CD14-positive monocyte (primary cell): ENCODE measurements at regions not wholly inside any gene's neighbourhood (a gene's known extent, or its start where the extent isn't known, plus 50 kb on each side); places are given as distances from the start of the nearest gene placed in this dataset.
"Not testable (repeated sequence)": the region's sequence is repeated elsewhere in the genome, so short reads cannot be mapped to it uniquely, and the experiment has no call there.

Source experiments
- DNase-seq, 3 donors: peaks; one replicate each; pipeline ENCODE4 v3.0.0-alpha.2; 2011 to 2022
- H2AFZ ChIP-seq: 2 replicates; pipeline ENCODE4 v1.6.0; 2012; ENCODE audit warnings: mild to moderate bottlenecking, low read depth, low read length, inconsistent platforms; ENCODE audit not compliant: insufficient read depth, poor library complexity, severe bottlenecking
- H3K27ac ChIP-seq, 2 donors: 1 replicate in 1 of 2; 2 replicates in 1 of 2; pipeline ENCODE4 v1.5.1; 2012 to 2013; ENCODE audit warnings: low read length in 2 of 2, control low read depth in 1 of 2, inconsistent platforms in 1 of 2, low read depth in 1 of 2, mild to moderate bottlenecking in 1 of 2
- H3K27me3 ChIP-seq, 2 donors: one replicate each; pipeline versions ENCODE4 v1.6.0 to v1.6.1; 2011 to 2013; ENCODE audit warnings: low read length in 2 of 2; ENCODE audit not compliant: control insufficient read depth in 2 of 2, insufficient read depth in 2 of 2
- H3K36me3 ChIP-seq, 2 donors: replicated peaks in 1 of 2; 1 replicate in 1 of 2; 2 replicates in 1 of 2; pipeline versions ENCODE4 v1.5.1 to v1.6.1; 2012 to 2013; ENCODE audit warnings: low read length in 2 of 2, control low read depth in 1 of 2, inconsistent platforms in 1 of 2, mild to moderate bottlenecking in 1 of 2; ENCODE audit not compliant: insufficient read depth in 2 of 2, control insufficient read depth in 1 of 2
- H3K4me1 ChIP-seq, 2 donors: 1 replicate in 1 of 2; 2 replicates in 1 of 2; pipeline versions ENCODE4 v1.5.1 to v1.6.1; 2012 to 2013; ENCODE audit warnings: low read length in 2 of 2, control low read depth in 1 of 2, inconsistent platforms in 1 of 2, mild to moderate bottlenecking in 1 of 2, moderate library complexity in 1 of 2; ENCODE audit not compliant: insufficient read depth in 2 of 2, control insufficient read depth in 1 of 2
- H3K4me2 ChIP-seq: replicated peaks from 2 replicates; pipeline ENCODE3; 2012; ENCODE audit warnings: low read length, moderate library complexity, mild to moderate bottlenecking; ENCODE audit not compliant: poor library complexity, severe bottlenecking; ENCODE audit errors: extremely low read depth
- H3K4me3 ChIP-seq, 3 experiments: fragments of 200-600 bp in 1 of 3; sonication (generic) in 1 of 3; replicated peaks in 1 of 3; 1 replicate in 2 of 3; 2 replicates in 1 of 3; pipeline ENCODE4 v1.5.1; 2011 to 2013; ENCODE audit warnings: low read length in 3 of 3, mild to moderate bottlenecking in 3 of 3, control low read depth in 2 of 3, low read depth in 2 of 3, inconsistent platforms in 1 of 3, moderate library complexity in 1 of 3
- H3K79me2 ChIP-seq: 2 replicates; pipeline ENCODE4 v1.6.0; 2012; ENCODE audit warnings: mild to moderate bottlenecking, control low read depth, inconsistent platforms, low read length, moderate library complexity; ENCODE audit not compliant: insufficient read depth
- H3K9ac ChIP-seq: 2 replicates; pipeline ENCODE4 v1.6.0; 2017; ENCODE audit warnings: low read length, mild to moderate bottlenecking; ENCODE audit not compliant: insufficient read depth, poor library complexity, severe bottlenecking
- H3K9me3 ChIP-seq, 2 donors: replicated peaks in 1 of 2; 1 replicate in 1 of 2; 2 replicates in 1 of 2; pipeline versions ENCODE4 v1.5.1 to v1.6.1; 2012 to 2013; ENCODE audit warnings: low read length in 2 of 2, control low read depth in 1 of 2; ENCODE audit not compliant: control insufficient read depth in 1 of 2, insufficient read depth in 1 of 2
- H4K20me1 ChIP-seq: 2 replicates; pipeline ENCODE4 v1.6.0; 2012; ENCODE audit warnings: mild to moderate bottlenecking, low read length, control low read depth, moderate library complexity; ENCODE audit not compliant: insufficient read depth
- H3K27ac Mint-ChIP-seq, 7 donors: one replicate each; pipeline ENCODE4 v1.8.0; 2020; ENCODE audit warnings: mild to moderate bottlenecking in 7 of 7, mixed read lengths in 7 of 7, moderate library complexity in 6 of 7, inconsistent platforms in 2 of 7
- H3K27me3 Mint-ChIP-seq, 3 donors: one replicate each; pipeline ENCODE4 v1.8.0; 2021 to 2022; ENCODE audit warnings: low read depth in 3 of 3, mild to moderate bottlenecking in 3 of 3, mixed read lengths in 3 of 3, moderate library complexity in 3 of 3, inconsistent platforms in 1 of 3
- H3K36me3 Mint-ChIP-seq, 2 donors: one replicate each; pipeline ENCODE4 v1.8.0; 2020; ENCODE audit warnings: mixed read lengths in 2 of 2, inconsistent platforms in 1 of 2, mild to moderate bottlenecking in 1 of 2
- H3K4me1 Mint-ChIP-seq: one replicate; pipeline ENCODE4 v1.8.0; 2020; ENCODE audit warnings: mild to moderate bottlenecking, mixed read lengths
- H3K4me3 Mint-ChIP-seq, 2 donors: one replicate each; pipeline ENCODE4 v1.8.0; 2020; ENCODE audit warnings: mild to moderate bottlenecking in 2 of 2, mixed read lengths in 2 of 2, moderate library complexity in 1 of 2
- H3K9me3 Mint-ChIP-seq, 7 donors: one replicate each; pipeline ENCODE4 v1.8.0; 2020 to 2022; ENCODE audit warnings: mixed read lengths in 7 of 7, mild to moderate bottlenecking in 6 of 7, moderate library complexity in 6 of 7, inconsistent platforms in 2 of 7
- WGBS: methylation state at CpG from one replicate; pipeline ENCODE4 v1.1.5; 2013; ENCODE audit warnings: missing lambda C conversion rate; ENCODE audit not compliant: insufficient coverage; 5-methylcytosine and 5-hydroxymethylcytosine counted together
- intact Hi-C, 2 donors: fragments of 100-400 bp; cut with micrococcal nuclease; formaldehyde crosslinking; loops; one replicate each; pipeline versions ENCODE4 v1.15.0 to v1.15.1; 2023
- TF ChIP-seq, protein P1 (sequence below): fragments of 200-600 bp; IDR thresholded peaks from one replicate; pipeline ENCODE4 v1.8.0; 2022; ENCODE audit warnings: antibody characterized with exemption, mild to moderate bottlenecking

DNA sequence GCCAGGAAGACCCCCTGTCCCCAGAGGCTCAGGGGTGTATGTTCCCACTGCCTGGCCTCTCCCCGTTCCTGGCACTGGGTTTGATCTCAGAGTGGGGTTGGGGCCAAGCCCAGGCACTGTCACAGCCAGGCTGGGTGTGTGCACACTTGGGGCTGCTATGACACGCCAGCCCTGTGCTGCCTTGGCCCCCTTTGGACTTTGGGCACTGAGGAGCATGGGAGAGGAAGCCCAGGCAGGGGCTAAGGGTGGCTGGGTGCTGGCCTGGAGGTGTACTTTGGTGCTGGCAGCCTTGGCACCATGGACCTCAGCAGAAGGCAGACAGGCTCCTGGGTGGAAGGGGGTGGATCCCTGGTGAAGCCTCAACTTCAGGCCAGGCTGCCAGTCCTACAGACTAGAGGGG is 223.6 kb upstream of the ISL1 start:
- peaks cover 8 to 29% (median 11%) of the 10 kb centered on the region in 7 donors for H3K9me3 Mint-ChIP-seq
- no peak overlapping the region for H3K4me3 Mint-ChIP-seq
- Histone ChIP-seq H2AFZ (no peak overlapping the region), H3K9me3 (peaks cover 26 to 42% of the 10 kb centered on the region in 2 donors), H3K36me3 (no peaks in the 10 kb centered on the region), H3K79me2 (no peaks in the 10 kb centered on the region), H3K4me2 (no peak overlapping the region), H3K27me3 (no peaks in the 10 kb centered on the region), H3K4me3 (no peak overlapping the region), H3K9ac (no peak overlapping the region), H4K20me1 (no peaks in the 10 kb centered on the region), H3K27ac (no peak overlapping the region), H3K4me1 (no peaks in the 10 kb centered on the region)
- H3K4me1 Mint-ChIP-seq, result no peaks in the 10 kb centered on the region
- intact Hi-C loops, result no loop called here
- peak overlapping the region in 1 of 7 donors; percentile 80 for H3K27ac Mint-ChIP-seq
- DNase-seq, result no peak
- TF ChIP-seq, protein P1, sequence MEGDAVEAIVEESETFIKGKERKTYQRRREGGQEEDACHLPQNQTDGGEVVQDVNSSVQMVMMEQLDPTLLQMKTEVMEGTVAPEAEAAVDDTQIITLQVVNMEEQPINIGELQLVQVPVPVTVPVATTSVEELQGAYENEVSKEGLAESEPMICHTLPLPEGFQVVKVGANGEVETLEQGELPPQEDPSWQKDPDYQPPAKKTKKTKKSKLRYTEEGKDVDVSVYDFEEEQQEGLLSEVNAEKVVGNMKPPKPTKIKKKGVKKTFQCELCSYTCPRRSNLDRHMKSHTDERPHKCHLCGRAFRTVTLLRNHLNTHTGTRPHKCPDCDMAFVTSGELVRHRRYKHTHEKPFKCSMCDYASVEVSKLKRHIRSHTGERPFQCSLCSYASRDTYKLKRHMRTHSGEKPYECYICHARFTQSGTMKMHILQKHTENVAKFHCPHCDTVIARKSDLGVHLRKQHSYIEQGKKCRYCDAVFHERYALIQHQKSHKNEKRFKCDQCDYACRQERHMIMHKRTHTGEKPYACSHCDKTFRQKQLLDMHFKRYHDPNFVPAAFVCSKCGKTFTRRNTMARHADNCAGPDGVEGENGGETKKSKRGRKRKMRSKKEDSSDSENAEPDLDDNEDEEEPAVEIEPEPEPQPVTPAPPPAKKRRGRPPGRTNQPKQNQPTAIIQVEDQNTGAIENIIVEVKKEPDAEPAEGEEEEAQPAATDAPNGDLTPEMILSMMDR, result no peak
- no peaks in the 10 kb centered on the region for H3K36me3 Mint-ChIP-seq
- 85% methylated on average over 2 of the region's 2 CpGs for WGBS
- H3K27me3 Mint-ChIP-seq, result peaks cover 0 to 3% (median 0%) of the 10 kb centered on the region in 3 donors

DNA sequence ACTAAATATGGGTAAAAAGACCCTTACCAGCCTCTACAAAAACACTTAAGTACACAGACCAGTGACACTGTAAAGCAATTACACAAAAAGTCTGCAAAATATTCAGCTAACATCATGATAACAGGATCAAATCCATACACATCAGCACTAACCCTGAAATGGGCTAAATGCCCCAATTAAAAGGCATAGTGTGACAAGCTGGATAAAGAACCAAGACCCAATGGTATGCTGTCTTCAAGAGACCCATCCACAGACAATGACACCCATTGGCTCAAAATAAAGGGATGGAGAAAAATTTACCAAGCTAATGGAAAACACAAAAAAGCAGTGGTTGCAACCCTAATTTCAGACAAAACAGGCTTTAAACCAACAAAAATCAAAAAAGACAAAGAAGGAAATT is 221.0 kb upstream of the ISL1 start:
- intact Hi-C loops, result no loop called here
- Mint-ChIP-seq H3K4me1 (no peaks in the 10 kb centered on the region), H3K27me3 (no peaks in the 10 kb centered on the region), H3K9me3 (peaks cover 4 to 22% (median 11%) of the 10 kb centered on the region in 7 donors), H3K4me3 (no peak overlapping the region), H3K36me3 (no peaks in the 10 kb centered on the region), H3K27ac (no peak overlapping the region)
- Histone ChIP-seq H3K4me2 (no peak overlapping the region), H3K27me3 (no peaks in the 10 kb centered on the region), H3K9ac (no peak overlapping the region), H3K4me3 (no peak overlapping the region), H3K27ac (no peak overlapping the region), H3K4me1 (no peaks in the 10 kb centered on the region), H4K20me1 (no peaks in the 10 kb centered on the region), H3K79me2 (no peaks in the 10 kb centered on the region), H2AFZ (no peak overlapping the region), H3K36me3 (no peaks in the 10 kb centered on the region), H3K9me3 (peaks cover 18 to 36% of the 10 kb centered on the region in 2 donors)
- TF ChIP-seq, protein P1, result no peak
- DNase-seq, result no peak

DNA sequence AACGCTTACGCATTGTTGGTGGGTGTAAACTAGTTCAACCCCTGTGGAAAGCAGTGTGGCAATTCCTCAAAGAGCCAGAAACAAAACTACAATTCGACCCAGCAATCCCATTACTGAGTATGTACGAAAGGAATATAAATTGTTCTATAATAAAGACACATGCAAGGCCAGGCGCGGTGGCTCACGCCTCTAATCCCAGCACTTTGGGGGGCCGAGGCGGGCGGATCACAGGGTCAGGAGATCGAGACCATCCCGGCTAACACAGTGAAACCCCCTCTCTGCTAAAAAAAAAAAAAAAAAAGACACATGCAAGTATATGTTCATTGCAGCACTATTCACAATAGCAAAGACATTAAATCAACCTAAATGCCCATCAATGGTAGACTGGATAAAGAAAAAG is 217.6 kb upstream of the ISL1 start:
- no CpG with 5 or more reads among the region's 12 CpGs for WGBS
- H3K4me2 ChIP-seq, H4K20me1 ChIP-seq, intact Hi-C loops, H3K4me3 Mint-ChIP-seq, H3K27me3 Mint-ChIP-seq, H3K36me3 Mint-ChIP-seq, H3K36me3 ChIP-seq, H3K27me3 ChIP-seq, H3K4me1 ChIP-seq, H3K27ac Mint-ChIP-seq, H2AFZ ChIP-seq, DNase-seq, H3K79me2 ChIP-seq, H3K9ac ChIP-seq, H3K27ac ChIP-seq, H3K4me1 Mint-ChIP-seq, H3K4me3 ChIP-seq: not testable (repeated sequence)
- H3K9me3 ChIP-seq, result peaks cover 4 to 21% of the 10 kb centered on the region in 2 donors
- peaks cover 4 to 16% (median 8%) of the 10 kb centered on the region in 7 donors for H3K9me3 Mint-ChIP-seq
